ENCODE measurements at regions not wholly inside any gene's neighbourhood (a gene's known extent, or its start where the extent isn't known, plus 50 kb on each side); places are given as distances from the start of the nearest gene placed in this dataset.

DNA sequence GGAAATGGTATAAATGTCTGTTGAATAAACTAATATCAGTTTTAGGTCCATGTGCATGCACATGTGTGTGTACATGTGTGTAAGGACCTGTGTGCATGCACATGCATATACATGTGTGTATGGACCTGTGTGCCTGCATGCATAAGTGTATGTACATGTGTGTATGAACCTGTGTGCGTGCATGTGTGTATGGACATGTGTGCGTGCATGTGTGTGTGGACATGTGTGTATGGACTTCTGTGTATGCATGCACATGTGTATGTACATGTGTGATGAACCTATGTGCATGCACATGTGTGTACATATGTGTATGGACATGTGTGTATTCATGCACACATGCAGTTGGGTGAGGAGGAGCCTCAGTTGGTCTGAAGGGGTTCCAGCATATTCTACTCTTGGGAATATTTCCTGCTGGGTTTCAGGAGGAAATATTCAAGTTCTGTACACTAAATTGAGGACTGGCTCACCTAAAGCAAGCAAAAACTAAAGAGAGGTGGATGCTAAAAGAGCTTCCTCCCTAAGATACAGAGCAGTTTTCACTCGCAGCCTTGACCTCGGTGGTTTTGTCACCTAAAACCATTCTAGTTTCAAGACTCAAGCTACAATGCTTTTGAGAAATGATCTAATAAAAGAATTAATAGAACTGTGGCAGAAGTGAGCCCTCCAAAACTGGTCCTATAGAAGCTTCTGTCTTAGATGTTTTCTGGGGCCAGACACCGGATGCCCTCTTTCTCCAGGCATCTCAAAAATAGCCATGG, 742.8 kb downstream of the MAFB start:
- Mint-ChIP-seq H3K27me3 (ENCODE audit: low read depth) (no peaks in the 10 kb centered on the region), H3K27ac (no peak overlapping the region), H3K9me3 (no peaks in the 10 kb centered on the region), H3K4me1 (no peaks in the 10 kb centered on the region), H3K36me3 (no peaks in the 10 kb centered on the region), H3K4me3 (no peak overlapping the region)
- ChIA-PET CTCF (no interaction called here), POLR2A (no interaction called here)
- DNase-seq (ENCODE audit: low spot score) (no peak), ATAC-seq (no peak)
- TF ChIP-seq MYBL2 (CRISPR knock-in tag; IDR thresholded peaks at IDR 0.05) (no peak), JUN (CRISPR knock-in tag; IDR thresholded peaks at IDR 0.05) (no peak), TEAD4 (CRISPR knock-in tag; IDR thresholded peaks at IDR 0.05) (no peak), ZNF232 (CRISPR knock-in tag; IDR thresholded peaks at IDR 0.05) (no peak), ATF1 (CRISPR knock-in tag; IDR thresholded peaks at IDR 0.05) (no peak), NR2C2 (CRISPR knock-in tag; IDR thresholded peaks at IDR 0.05) (no peak), ELF4 (CRISPR knock-in tag; IDR thresholded peaks at IDR 0.05; ENCODE audit: low read depth) (no peak), SP1 (CRISPR knock-in tag; conservative IDR thresholded peaks at IDR 0.05) (no peak), NR1H2 (CRISPR knock-in tag; IDR thresholded peaks at IDR 0.05) (no peak), KAT7 (CRISPR knock-in tag; IDR thresholded peaks at IDR 0.05; ENCODE audit: borderline replicate concordance) (no peak), TEAD1 (CRISPR knock-in tag; IDR thresholded peaks at IDR 0.05) (no peak), ZNF416 (CRISPR knock-in tag; IDR thresholded peaks at IDR 0.05) (no peak), ESRRA (CRISPR knock-in tag; IDR thresholded peaks at IDR 0.05; ENCODE audit: borderline replicate concordance) (no peak), GTF2I (CRISPR knock-in tag; conservative IDR thresholded peaks at IDR 0.05) (no peak), NR3C1 (CRISPR knock-in tag; conservative IDR thresholded peaks at IDR 0.05; ENCODE audit: low read depth) (no peak)
- TF ChIP-seq, protein P1, sequence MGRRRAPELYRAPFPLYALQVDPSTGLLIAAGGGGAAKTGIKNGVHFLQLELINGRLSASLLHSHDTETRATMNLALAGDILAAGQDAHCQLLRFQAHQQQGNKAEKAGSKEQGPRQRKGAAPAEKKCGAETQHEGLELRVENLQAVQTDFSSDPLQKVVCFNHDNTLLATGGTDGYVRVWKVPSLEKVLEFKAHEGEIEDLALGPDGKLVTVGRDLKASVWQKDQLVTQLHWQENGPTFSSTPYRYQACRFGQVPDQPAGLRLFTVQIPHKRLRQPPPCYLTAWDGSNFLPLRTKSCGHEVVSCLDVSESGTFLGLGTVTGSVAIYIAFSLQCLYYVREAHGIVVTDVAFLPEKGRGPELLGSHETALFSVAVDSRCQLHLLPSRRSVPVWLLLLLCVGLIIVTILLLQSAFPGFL (CRISPR knock-in tag; IDR thresholded peaks at IDR 0.05; ENCODE audit: borderline replicate concordance), result no peak
- TF ChIP-seq, protein P2, sequence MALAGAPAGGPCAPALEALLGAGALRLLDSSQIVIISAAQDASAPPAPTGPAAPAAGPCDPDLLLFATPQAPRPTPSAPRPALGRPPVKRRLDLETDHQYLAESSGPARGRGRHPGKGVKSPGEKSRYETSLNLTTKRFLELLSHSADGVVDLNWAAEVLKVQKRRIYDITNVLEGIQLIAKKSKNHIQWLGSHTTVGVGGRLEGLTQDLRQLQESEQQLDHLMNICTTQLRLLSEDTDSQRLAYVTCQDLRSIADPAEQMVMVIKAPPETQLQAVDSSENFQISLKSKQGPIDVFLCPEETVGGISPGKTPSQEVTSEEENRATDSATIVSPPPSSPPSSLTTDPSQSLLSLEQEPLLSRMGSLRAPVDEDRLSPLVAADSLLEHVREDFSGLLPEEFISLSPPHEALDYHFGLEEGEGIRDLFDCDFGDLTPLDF (CRISPR knock-in tag; IDR thresholded peaks at IDR 0.05), result no peak
- TF ChIP-seq, protein P3, sequence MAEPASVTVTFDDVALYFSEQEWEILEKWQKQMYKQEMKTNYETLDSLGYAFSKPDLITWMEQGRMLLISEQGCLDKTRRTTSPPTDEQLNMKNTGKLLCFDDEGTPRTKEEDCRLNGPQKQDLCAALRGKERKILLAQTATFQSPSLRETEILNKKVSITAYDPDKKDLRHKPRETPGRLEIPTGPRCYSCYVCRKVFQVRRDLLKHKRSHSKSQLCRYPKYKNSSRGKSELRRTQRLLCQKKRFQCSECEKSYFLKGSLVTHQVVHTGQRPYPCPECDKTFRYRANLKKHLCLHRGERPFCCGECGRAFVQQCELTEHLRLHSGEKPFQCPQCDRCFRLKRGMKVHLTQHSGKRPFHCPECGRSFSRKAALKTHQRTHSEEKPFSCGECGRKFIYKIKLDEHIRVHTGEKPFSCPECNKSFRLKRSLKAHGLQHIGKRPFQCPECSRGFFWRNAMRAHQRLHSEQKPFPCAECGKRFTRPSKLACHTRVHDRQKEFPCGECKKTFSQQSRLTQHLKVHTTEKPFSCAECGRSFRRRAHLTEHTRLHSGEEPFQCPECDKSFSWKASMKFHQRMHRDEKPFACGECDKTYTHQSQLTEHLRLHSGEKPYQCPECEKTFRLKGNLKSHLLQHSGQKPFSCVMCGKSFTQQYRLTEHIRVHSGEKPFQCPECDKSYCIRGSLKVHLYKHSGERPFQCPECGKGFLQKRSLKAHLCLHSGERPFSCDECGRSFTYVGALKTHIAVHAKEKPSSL (CRISPR knock-in tag; conservative IDR thresholded peaks at IDR 0.05), result no peak

DNA sequence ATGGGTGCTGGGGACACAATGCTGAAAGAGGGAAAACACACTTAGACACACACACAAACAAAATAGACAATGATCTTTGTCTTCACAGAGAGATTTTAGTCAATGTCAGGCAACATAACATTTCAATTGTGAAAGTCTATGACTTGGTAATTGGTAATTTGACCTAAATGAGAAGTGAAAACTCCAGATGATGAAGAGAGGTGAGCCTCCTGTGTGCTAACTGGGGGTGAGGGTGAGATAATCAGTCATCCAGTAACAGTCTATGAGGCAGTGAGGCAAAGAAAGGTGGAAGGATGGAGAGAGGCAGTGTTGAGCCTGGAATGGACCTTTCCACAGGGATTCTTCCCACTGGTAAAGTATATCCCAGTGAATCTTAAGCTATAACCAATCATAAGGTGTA, 744.2 kb downstream of the MAFB start:
- DNase-seq (ENCODE audit: low spot score), result no peak
- Mint-ChIP-seq H3K27me3 (ENCODE audit: low read depth) (no peaks in the 10 kb centered on the region), H3K36me3 (no peaks in the 10 kb centered on the region), H3K9me3 (no peaks in the 10 kb centered on the region), H3K4me1 (no peaks in the 10 kb centered on the region), H3K4me3 (no peak overlapping the region), H3K27ac (peak overlapping the region; percentile 61)
- no peak for ATAC-seq
- POLR2A ChIA-PET, result no interaction called here
- CTCF ChIA-PET, result no interaction called here
- TF ChIP-seq ZNF423 (CRISPR knock-in tag; IDR thresholded peaks at IDR 0.05), result no peak
- TF ChIP-seq MYBL2 (CRISPR knock-in tag; IDR thresholded peaks at IDR 0.05), result no peak
- TF ChIP-seq, protein P2 (CRISPR knock-in tag; IDR thresholded peaks at IDR 0.05), result no peak
- no peak for TF ChIP-seq FOXK1 (CRISPR knock-in tag; IDR thresholded peaks at IDR 0.05)
- no peak for TF ChIP-seq IRF2 (CRISPR knock-in tag; IDR thresholded peaks at IDR 0.05; ENCODE audit: borderline replicate concordance, low read depth)
- no peak for TF ChIP-seq FOXP1 (CRISPR knock-in tag; IDR thresholded peaks at IDR 0.05; ENCODE audit: borderline replicate concordance)
- TF ChIP-seq, protein P4, sequence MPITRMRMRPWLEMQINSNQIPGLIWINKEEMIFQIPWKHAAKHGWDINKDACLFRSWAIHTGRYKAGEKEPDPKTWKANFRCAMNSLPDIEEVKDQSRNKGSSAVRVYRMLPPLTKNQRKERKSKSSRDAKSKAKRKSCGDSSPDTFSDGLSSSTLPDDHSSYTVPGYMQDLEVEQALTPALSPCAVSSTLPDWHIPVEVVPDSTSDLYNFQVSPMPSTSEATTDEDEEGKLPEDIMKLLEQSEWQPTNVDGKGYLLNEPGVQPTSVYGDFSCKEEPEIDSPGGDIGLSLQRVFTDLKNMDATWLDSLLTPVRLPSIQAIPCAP (CRISPR knock-in tag; IDR thresholded peaks at IDR 0.05), result no peak
- no peak for TF ChIP-seq NFATC4 (CRISPR knock-in tag; IDR thresholded peaks at IDR 0.05)
- TF ChIP-seq RELA (CRISPR knock-in tag; IDR thresholded peaks at IDR 0.05; ENCODE audit: borderline replicate concordance), result no peak
- no peak for TF ChIP-seq ZNF416 (CRISPR knock-in tag; IDR thresholded peaks at IDR 0.05)
- no peak for TF ChIP-seq TEAD1 (CRISPR knock-in tag; IDR thresholded peaks at IDR 0.05)
- TF ChIP-seq, protein P5, sequence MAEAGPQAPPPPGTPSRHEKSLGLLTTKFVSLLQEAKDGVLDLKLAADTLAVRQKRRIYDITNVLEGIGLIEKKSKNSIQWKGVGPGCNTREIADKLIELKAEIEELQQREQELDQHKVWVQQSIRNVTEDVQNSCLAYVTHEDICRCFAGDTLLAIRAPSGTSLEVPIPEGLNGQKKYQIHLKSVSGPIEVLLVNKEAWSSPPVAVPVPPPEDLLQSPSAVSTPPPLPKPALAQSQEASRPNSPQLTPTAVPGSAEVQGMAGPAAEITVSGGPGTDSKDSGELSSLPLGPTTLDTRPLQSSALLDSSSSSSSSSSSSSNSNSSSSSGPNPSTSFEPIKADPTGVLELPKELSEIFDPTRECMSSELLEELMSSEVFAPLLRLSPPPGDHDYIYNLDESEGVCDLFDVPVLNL (CRISPR knock-in tag; IDR thresholded peaks at IDR 0.05; ENCODE audit: borderline replicate concordance, low read depth), result no peak
- no peak for TF ChIP-seq ELF4 (CRISPR knock-in tag; IDR thresholded peaks at IDR 0.05; ENCODE audit: low read depth)
- TF ChIP-seq TP53 (CRISPR knock-in tag; IDR thresholded peaks at IDR 0.05), result no peak
- TF ChIP-seq, protein P6, sequence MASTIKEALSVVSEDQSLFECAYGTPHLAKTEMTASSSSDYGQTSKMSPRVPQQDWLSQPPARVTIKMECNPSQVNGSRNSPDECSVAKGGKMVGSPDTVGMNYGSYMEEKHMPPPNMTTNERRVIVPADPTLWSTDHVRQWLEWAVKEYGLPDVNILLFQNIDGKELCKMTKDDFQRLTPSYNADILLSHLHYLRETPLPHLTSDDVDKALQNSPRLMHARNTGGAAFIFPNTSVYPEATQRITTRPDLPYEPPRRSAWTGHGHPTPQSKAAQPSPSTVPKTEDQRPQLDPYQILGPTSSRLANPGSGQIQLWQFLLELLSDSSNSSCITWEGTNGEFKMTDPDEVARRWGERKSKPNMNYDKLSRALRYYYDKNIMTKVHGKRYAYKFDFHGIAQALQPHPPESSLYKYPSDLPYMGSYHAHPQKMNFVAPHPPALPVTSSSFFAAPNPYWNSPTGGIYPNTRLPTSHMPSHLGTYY (CRISPR knock-in tag; IDR thresholded peaks at IDR 0.05), result no peak
- TF ChIP-seq NR1H2 (CRISPR knock-in tag; IDR thresholded peaks at IDR 0.05), result no peak

Data from WTC11 (cell line).